ENCODE measurements at regions not wholly inside any gene's neighbourhood (a gene's known extent, or its start where the extent isn't known, plus 50 kb on each side); places are given as distances from the start of the nearest gene placed in this dataset.

GRCh38 chr3:94862703-94863102 lies 799.8 kb downstream of the NSUN3 start:
- Mint-ChIP-seq H3K4me3 (no peak overlapping the region), H3K4me1 (no peaks in the 10 kb centered on the region), H3K9me3 (ENCODE audit: insufficient read depth) (peaks cover 8% of the 10 kb centered on the region), H3K27me3 (no peaks in the 10 kb centered on the region), H3K27ac (no peak overlapping the region)
- intact Hi-C loops (cut with micrococcal nuclease) = no loop called here
- no peak overlapping the region for H3K4me2 ChIP-seq (replicated peaks; ENCODE audit: low read depth, low read length, poor library complexity, severe bottlenecking)
- no peaks in the 10 kb centered on the region for H4K20me1 ChIP-seq (ENCODE audit: control insufficient read depth, insufficient read depth, low read length, poor library complexity, severe bottlenecking)
- H3K4me3 ChIP-seq (ENCODE audit: control extremely low read depth in 1 of 5, extremely low read depth in 1 of 5, insufficient read depth in 1 of 5, low read depth in 2 of 5, low read length in 4 of 5) = no peak overlapping the region
- peaks cover 3 to 10% (median 7%) of the 10 kb centered on the region in 3 donors for H3K9me3 ChIP-seq (ENCODE audit: control extremely low read depth in 1 of 3, control insufficient read depth in 2 of 3, insufficient read depth in 1 of 3, low read length in 2 of 3)
- 100% methylated on average over 1 of the region's 3 CpGs for WGBS (ENCODE audit: insufficient coverage)
- H3K9ac ChIP-seq (ENCODE audit: low read length) = no peak overlapping the region
- DNase-seq = no peak
- H3K79me2 ChIP-seq (ENCODE audit: control insufficient read depth, insufficient read depth, low read length) = no peaks in the 10 kb centered on the region
- TF ChIP-seq, protein P1, sequence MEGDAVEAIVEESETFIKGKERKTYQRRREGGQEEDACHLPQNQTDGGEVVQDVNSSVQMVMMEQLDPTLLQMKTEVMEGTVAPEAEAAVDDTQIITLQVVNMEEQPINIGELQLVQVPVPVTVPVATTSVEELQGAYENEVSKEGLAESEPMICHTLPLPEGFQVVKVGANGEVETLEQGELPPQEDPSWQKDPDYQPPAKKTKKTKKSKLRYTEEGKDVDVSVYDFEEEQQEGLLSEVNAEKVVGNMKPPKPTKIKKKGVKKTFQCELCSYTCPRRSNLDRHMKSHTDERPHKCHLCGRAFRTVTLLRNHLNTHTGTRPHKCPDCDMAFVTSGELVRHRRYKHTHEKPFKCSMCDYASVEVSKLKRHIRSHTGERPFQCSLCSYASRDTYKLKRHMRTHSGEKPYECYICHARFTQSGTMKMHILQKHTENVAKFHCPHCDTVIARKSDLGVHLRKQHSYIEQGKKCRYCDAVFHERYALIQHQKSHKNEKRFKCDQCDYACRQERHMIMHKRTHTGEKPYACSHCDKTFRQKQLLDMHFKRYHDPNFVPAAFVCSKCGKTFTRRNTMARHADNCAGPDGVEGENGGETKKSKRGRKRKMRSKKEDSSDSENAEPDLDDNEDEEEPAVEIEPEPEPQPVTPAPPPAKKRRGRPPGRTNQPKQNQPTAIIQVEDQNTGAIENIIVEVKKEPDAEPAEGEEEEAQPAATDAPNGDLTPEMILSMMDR (IDR thresholded peaks at IDR 0.05) = no peak
- TF ChIP-seq EZH2 (IDR thresholded peaks at IDR 0.05; ENCODE audit: borderline replicate concordance, insufficient read depth, low read depth, low read length, poor library complexity, severe bottlenecking) = no peak
- no peak overlapping the region for H3K27ac ChIP-seq (ENCODE audit: low read length in 2 of 2)
- ATAC-seq (ENCODE audit: low read depth) = no peak
- no peaks in the 10 kb centered on the region for H3K36me3 ChIP-seq (replicated peaks in 1 of 2; ENCODE audit: control extremely low read depth in 1 of 2, control insufficient read depth in 1 of 2, extremely low read depth in 1 of 2, insufficient read depth in 2 of 2, low read length in 1 of 2)
- H3K4me1 ChIP-seq (ENCODE audit: control insufficient read depth in 2 of 2, insufficient read depth in 2 of 2, low read length in 2 of 2) = no peaks in the 10 kb centered on the region
- CTCF ChIA-PET = interaction anchor here (0.6 kb wide), 1 partner anchor 10 kb away, joined by 3 read pairs; no protein-coding TSS in a partner anchor
- POLR2A ChIA-PET = no interaction called here
- no peak overlapping the region for H2AFZ ChIP-seq (ENCODE audit: insufficient read depth, low read depth, low read length, poor library complexity, severe bottlenecking)
- no peaks in the 10 kb centered on the region for H3K27me3 ChIP-seq (replicated peaks in 1 of 4; ENCODE audit: control extremely low read depth in 1 of 4, control insufficient read depth in 3 of 4, insufficient read depth in 4 of 4, low read length in 3 of 4)

DNA sequence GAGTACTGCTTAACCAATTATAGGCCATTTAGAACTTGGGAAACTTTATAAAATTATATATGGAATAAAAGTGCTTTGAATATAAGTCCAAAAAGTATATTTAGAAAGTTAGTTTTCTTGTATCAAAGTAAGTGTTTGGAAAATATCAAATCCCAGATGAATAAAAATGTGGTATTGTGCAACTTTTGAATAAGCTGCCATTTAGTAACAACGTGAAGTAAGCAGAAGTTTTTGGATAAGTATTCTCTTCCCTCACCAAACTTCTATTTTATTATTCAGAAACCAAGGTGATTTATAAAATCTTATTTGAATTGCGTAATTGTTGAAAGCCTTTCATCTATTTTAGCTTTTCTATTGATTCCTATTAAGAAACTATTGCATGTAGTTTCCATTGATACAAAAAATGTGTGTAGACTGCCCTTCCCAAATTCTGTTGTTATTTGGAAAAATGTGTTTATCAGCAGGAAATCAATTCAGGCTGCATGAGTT lies 806.2 kb downstream of the NSUN3 start:
- TF ChIP-seq, protein P1 (IDR thresholded peaks at IDR 0.05) = no peak
- no peak for TF ChIP-seq EZH2 (IDR thresholded peaks at IDR 0.05; ENCODE audit: borderline replicate concordance, insufficient read depth, low read depth, low read length, poor library complexity, severe bottlenecking)

More for the DNA sequence above, 806.2 kb downstream of the NSUN3 start:
- H3K4me2 ChIP-seq (replicated peaks; ENCODE audit: low read depth, low read length, poor library complexity, severe bottlenecking) = no peak overlapping the region
- Mint-ChIP-seq H3K4me3 (no peak overlapping the region), H3K27me3 (no peaks in the 10 kb centered on the region), H3K4me1 (no peaks in the 10 kb centered on the region), H3K9me3 (ENCODE audit: insufficient read depth) (peaks cover 5% of the 10 kb centered on the region), H3K27ac (no peak overlapping the region)
- H3K9ac ChIP-seq (ENCODE audit: low read length) = no peak overlapping the region
- ChIA-PET CTCF (no interaction called here), POLR2A (no interaction called here)
- DNase-seq = no peak
- no CpG with 5 or more reads among the region's 2 CpGs for WGBS (ENCODE audit: insufficient coverage)
- no peak overlapping the region for H2AFZ ChIP-seq (ENCODE audit: insufficient read depth, low read depth, low read length, poor library complexity, severe bottlenecking)
- H3K36me3 ChIP-seq (replicated peaks in 1 of 2; ENCODE audit: control extremely low read depth in 1 of 2, control insufficient read depth in 1 of 2, extremely low read depth in 1 of 2, insufficient read depth in 2 of 2, low read length in 1 of 2) = no peaks in the 10 kb centered on the region
- no peaks in the 10 kb centered on the region for H3K4me1 ChIP-seq (ENCODE audit: control insufficient read depth in 2 of 2, insufficient read depth in 2 of 2, low read length in 2 of 2)
- no peak for ATAC-seq (ENCODE audit: low read depth)
- no peaks in the 10 kb centered on the region for H3K27me3 ChIP-seq (replicated peaks in 1 of 4; ENCODE audit: control extremely low read depth in 1 of 4, control insufficient read depth in 3 of 4, insufficient read depth in 4 of 4, low read length in 3 of 4)
- no peak overlapping the region for H3K4me3 ChIP-seq (ENCODE audit: control extremely low read depth in 1 of 5, extremely low read depth in 1 of 5, insufficient read depth in 1 of 5, low read depth in 2 of 5, low read length in 4 of 5)
- no peaks in the 10 kb centered on the region for H4K20me1 ChIP-seq (ENCODE audit: control insufficient read depth, insufficient read depth, low read length, poor library complexity, severe bottlenecking)
- H3K9me3 ChIP-seq (ENCODE audit: control extremely low read depth in 1 of 3, control insufficient read depth in 2 of 3, insufficient read depth in 1 of 3, low read length in 2 of 3) = peaks cover 0 to 11% (median 6%) of the 10 kb centered on the region in 3 donors
- intact Hi-C loops (cut with micrococcal nuclease) = no loop called here
- H3K27ac ChIP-seq (ENCODE audit: low read length in 2 of 2) = no peak overlapping the region
- no peaks in the 10 kb centered on the region for H3K79me2 ChIP-seq (ENCODE audit: control insufficient read depth, insufficient read depth, low read length)

Data from B cell (primary cell).